Large intestine (tissue), 3 donors: ENCODE measurements at regions not wholly inside any gene's neighbourhood (a gene's known extent, or its start where the extent isn't known, plus 50 kb on each side); places are given as distances from the start of the nearest gene placed in this dataset.

ENCODE experiments used
- DNase-seq, 2 donors: peaks; one replicate each; pipeline versions ENCODE4 v3.0.0 to v3.0.0-alpha.2; 2013
- H3K27ac ChIP-seq: one replicate; pipeline ENCODE4 v1.5.1; 2013; ENCODE audit warnings: low read length
- H3K27me3 ChIP-seq: 2 replicates; pipeline ENCODE4 v1.6.1; 2013; ENCODE audit warnings: low read length; ENCODE audit not compliant: control insufficient read depth, insufficient read depth
- H3K36me3 ChIP-seq: 2 replicates; pipeline ENCODE4 v1.6.1; 2013; ENCODE audit warnings: low read length; ENCODE audit not compliant: control insufficient read depth, insufficient read depth
- H3K4me1 ChIP-seq: one replicate; pipeline ENCODE4 v1.6.1; 2013; ENCODE audit warnings: low read length; ENCODE audit not compliant: control insufficient read depth, insufficient read depth
- H3K4me3 ChIP-seq: one replicate; pipeline ENCODE4 v1.5.1; 2013; ENCODE audit warnings: low read length
- H3K9me3 ChIP-seq: one replicate; pipeline ENCODE4 v1.6.1; 2013; ENCODE audit warnings: mild to moderate bottlenecking, low read depth, low read length, moderate library complexity; ENCODE audit not compliant: control insufficient read depth
- WGBS: methylation state at CpG from one replicate; pipeline ENCODE4 v1.1.5; 2013; ENCODE audit warnings: low lambda C conversion rate; ENCODE audit not compliant: insufficient coverage; 5-methylcytosine and 5-hydroxymethylcytosine counted together

DNA sequence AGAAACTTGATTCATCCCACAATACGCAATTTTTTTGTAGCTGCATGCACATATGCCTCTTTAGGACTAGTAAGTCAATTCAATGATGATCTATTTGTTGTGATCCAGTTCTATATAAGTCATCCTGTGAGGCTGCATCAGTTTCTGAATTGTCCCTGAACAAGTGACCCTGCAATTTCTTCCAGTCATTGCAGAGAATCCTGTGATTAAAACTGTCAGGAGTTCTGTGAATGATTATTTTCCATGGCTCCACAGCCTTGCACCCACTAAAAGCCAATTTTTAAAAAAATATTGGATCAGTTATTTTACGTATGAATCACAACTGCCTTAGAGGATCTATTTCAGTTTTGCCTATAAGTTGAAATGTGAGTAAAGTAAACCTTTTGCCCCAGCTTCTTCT lies 1585.0 kb upstream of the ACVR2A start:
- no peaks in the 10 kb centered on the region for H3K4me1 ChIP-seq
- H3K4me3 ChIP-seq: no peak overlapping the region
- no peak overlapping the region for H3K27ac ChIP-seq
- no peaks in the 10 kb centered on the region for H3K36me3 ChIP-seq
- no peaks in the 10 kb centered on the region for H3K27me3 ChIP-seq
- no peak for DNase-seq
- H3K9me3 ChIP-seq: no peaks in the 10 kb centered on the region
- WGBS: no CpG with 5 or more reads among the region's 2 CpGs

DNA sequence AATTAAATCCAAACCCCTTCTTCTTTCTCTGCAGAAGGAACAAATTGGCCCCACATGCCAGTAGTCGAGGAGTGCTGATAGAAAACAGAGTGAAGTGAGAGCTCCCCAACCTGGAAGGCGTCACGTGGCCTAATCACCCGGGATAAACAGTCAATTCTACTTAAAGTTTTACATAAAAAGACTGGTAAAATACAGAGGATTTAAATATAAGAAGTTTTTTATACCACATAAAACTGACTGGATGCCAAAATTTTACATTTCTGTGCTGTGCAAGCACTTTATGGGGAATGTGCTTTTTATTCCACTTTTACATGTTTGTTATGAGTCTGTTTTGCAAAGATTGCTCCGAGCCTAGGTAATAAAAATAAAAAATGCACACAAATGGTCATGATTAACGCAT lies 1586.8 kb upstream of the ACVR2A start:
- WGBS: 80% methylated on average over 2 of the region's 6 CpGs
- no peaks in the 10 kb centered on the region for H3K9me3 ChIP-seq
- no peak overlapping the region for H3K4me3 ChIP-seq
- no peaks in the 10 kb centered on the region for H3K4me1 ChIP-seq
- H3K27me3 ChIP-seq: no peaks in the 10 kb centered on the region
- no peaks in the 10 kb centered on the region for H3K36me3 ChIP-seq
- DNase-seq: no peak
- H3K27ac ChIP-seq: no peak overlapping the region

DNA sequence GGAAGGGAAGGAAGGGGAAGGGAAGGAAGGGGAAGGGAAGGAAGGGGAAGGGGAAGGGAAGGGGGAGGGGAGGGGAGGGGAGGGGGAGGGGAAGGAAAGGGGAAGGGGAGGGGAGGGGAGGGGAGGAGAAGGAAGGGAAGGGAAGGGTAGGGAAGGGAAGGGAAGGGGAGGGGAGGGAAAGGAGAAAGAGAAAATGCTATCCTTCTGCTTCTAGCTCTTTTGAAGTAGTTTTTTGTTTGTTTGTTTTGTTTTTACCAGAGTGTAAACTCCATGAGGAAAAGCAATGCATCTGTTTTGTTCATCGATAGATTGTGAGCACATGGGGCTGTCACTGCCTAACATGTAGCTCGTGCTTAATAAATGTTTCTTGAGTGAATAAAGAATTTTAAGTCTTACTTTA lies 1592.7 kb upstream of the ACVR2A start:
- H3K4me1 ChIP-seq: no peaks in the 10 kb centered on the region
- H3K27ac ChIP-seq: no peak overlapping the region
- DNase-seq: no peak
- no CpG with 5 or more reads among the region's 2 CpGs for WGBS
- H3K9me3 ChIP-seq: no peaks in the 10 kb centered on the region
- no peak overlapping the region for H3K4me3 ChIP-seq
- no peaks in the 10 kb centered on the region for H3K36me3 ChIP-seq
- H3K27me3 ChIP-seq: no peaks in the 10 kb centered on the region

DNA sequence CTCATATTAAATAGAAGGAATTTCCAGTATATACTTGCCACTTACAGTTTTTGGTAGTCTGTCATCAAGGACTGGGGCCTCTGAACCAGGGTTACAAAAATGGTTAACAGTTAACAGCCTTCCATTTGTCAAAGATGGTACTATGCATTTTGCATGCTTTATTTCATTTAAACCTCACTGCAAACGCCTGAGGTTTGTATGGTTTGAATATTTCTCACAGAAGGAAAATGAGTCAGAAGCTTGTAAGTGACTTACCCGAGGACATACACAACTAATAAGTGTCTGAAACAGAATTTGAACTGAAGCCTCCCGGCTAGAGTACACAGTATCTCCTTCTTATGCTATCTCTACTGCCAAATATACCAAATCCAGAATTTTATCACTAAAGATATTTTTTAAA lies 1593.5 kb upstream of the ACVR2A start:
- Histone ChIP-seq H3K27me3 (no peaks in the 10 kb centered on the region), H3K4me3 (no peak overlapping the region), H3K9me3 (no peaks in the 10 kb centered on the region), H3K27ac (no peak overlapping the region), H3K36me3 (no peaks in the 10 kb centered on the region), H3K4me1 (no peaks in the 10 kb centered on the region)
- no CpG with 5 or more reads among the region's 3 CpGs for WGBS
- DNase-seq: no peak

DNA sequence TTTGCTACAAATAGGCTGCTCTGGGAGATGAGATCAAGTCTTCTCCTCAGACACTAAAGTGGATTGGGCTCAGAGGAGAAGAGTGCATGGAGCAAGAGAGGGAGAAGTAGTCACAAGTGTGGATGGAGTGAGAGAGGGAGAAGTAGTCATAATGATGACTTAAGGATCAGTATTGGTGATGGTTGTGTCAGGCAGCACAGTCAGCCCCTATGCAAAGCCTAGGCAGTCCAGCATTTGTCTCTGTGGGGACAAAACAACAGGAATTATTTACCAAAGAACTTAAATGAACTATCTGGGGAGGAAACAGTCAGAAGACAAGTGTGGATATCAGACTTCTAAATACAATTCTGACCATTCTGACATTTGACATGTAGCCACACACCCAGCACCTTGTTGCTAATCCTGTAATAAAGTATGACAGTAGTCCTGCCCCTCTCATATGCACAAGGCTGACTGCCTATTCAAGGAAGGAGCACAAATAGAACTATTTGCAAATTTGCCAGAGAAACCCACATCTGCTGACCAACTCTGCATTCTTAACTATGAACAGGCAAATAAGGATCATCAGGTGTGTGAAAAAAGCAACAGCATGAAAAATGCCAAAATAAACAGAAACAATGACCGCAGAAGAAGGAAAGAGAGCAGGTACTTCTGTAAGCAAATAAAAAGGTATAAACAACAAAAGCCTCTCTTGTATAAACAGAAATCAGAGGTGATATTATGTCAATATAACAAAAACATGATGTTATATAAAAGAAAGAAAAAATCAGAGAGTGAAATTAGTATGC lies 1597.9 kb upstream of the ACVR2A start:
- Histone ChIP-seq H3K36me3 (no peaks in the 10 kb centered on the region), H3K27me3 (no peaks in the 10 kb centered on the region), H3K27ac (no peak overlapping the region), H3K4me3 (no peak overlapping the region), H3K4me1 (no peaks in the 10 kb centered on the region), H3K9me3 (no peaks in the 10 kb centered on the region)
- no peak for DNase-seq
- WGBS: 40% methylated on average over 1 of the region's 1 CpG

DNA sequence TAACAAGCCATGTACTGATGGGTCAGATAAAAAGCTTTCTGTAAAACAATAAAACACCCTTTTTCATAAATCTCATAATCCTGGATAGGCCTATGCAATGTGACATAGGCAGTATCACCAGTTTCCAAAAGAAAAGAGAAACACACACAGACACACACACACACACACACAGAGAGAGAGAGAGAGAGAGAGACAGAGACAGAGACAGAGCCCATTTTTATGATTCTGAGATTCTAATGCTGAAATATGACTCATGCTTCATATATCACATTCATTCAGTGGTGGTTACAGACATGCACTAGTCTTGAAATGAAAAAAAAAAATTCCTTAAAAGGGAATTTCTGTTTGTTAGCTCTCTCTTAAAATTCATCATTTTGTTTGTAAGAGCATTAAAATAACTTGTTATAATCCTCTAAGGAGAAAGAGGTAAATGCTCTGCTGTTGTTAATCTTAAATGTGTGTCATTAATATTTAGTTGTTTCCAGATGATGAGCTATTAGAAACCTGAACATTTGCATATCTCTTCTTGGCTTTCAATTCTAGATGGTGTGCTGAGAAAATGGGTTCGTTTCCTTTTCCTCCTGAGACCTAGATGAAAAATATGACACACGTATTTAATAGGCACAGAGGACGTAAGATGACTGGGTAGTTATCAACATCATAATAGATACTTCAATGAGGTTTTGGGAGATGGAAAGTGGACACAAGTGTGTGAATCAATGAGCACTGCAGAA lies 1598.7 kb upstream of the ACVR2A start:
- no peaks in the 10 kb centered on the region for H3K36me3 ChIP-seq
- no peak overlapping the region for H3K4me3 ChIP-seq
- no peak overlapping the region for H3K27ac ChIP-seq
- no CpG with 5 or more reads among the region's 3 CpGs for WGBS
- H3K4me1 ChIP-seq: no peaks in the 10 kb centered on the region
- no peaks in the 10 kb centered on the region for H3K27me3 ChIP-seq
- no peak for DNase-seq
- H3K9me3 ChIP-seq: no peaks in the 10 kb centered on the region

DNA sequence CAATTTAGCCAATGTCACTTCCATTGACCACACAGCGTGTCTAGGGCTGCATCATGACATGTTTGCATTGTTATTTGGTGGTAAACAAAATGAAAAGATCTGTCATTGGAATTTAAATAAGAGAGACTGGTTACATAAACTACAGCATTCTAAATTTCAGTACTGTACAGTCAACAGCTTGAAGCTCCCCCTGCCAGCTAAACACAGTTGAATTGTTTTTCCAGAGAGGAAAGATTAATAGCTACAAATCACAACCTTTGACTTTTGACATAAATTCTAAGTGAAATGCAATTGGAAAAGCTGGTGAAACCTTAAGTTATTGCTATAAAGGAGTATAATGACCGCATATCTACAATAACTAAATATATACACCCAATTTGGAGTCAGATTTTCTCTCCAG lies 1600.0 kb upstream of the ACVR2A start:
- H3K27me3 ChIP-seq: no peaks in the 10 kb centered on the region
- H3K4me1 ChIP-seq: no peaks in the 10 kb centered on the region
- H3K36me3 ChIP-seq: no peaks in the 10 kb centered on the region
- WGBS: 60% methylated on average over 1 of the region's 2 CpGs
- no peak overlapping the region for H3K27ac ChIP-seq
- no peaks in the 10 kb centered on the region for H3K9me3 ChIP-seq
- no peak for DNase-seq
- no peak overlapping the region for H3K4me3 ChIP-seq

DNA sequence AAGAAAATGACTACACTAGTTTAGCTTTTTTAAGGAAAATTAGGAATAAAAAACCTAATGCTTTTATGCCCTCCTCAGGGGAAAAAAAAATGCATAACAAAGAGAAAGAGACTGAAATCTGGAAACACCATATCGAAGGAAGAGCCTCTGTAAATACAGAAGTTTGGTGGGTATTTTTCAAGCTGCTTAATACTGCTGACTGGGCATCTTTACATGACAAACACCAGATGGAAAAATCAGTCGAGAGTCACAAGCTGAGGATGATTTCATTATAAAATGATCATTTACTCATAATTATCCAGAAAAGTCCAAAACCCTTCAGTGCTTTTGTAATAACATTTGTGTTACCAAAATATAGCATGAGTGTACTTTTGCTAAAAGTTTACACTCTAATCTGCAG lies 1600.7 kb upstream of the ACVR2A start:
- no peak overlapping the region for H3K4me3 ChIP-seq
- H3K36me3 ChIP-seq: no peaks in the 10 kb centered on the region
- no peak for DNase-seq
- H3K4me1 ChIP-seq: no peaks in the 10 kb centered on the region
- H3K27me3 ChIP-seq: no peaks in the 10 kb centered on the region
- H3K27ac ChIP-seq: no peak overlapping the region
- H3K9me3 ChIP-seq: no peaks in the 10 kb centered on the region
- 82% methylated on average over 2 of the region's 2 CpGs for WGBS

DNA sequence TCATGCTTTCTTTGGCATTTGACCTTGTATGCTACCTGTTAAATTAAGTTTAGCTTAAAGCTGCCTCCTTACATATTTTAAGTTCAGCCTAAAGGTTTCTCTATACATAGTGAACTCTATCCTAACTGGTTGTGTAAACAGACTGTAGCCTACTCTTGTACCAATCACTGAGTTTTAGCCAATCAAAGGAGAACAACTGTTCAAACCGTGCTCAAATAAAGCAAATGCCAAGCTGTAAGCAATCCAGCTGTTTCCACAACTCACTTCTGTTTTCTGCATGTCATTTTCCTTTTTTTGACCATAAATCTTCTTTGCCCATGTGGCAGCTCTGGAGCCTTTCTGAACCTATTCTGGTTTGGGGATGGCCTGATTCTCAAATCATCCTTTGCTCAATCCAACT lies 1603.8 kb upstream of the ACVR2A start:
- Histone ChIP-seq H3K27ac (no peak overlapping the region), H3K4me1 (no peaks in the 10 kb centered on the region), H3K36me3 (no peaks in the 10 kb centered on the region), H3K4me3 (no peak overlapping the region), H3K9me3 (no peaks in the 10 kb centered on the region), H3K27me3 (no peaks in the 10 kb centered on the region)
- no peak for DNase-seq
- no CpG with 5 or more reads among the region's 1 CpG for WGBS

DNA sequence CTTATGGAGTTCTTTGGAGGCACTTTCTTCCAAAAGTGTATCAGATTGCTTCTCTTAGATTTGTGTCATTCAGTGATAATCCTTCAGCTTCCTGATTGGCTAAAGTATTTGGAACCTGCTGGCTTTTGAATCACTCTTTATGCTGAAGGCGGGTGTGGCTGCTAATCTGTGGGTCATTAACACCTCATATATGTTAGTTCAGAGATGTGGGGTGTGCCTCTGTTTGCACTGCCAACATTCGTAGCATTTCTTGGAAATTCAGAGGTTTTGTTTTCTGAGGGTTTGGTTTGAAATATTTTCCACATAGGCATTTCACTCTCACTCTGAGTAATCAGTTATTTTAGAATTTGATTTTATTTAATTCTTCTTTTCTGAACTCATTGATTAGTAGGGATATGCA lies 1604.4 kb upstream of the ACVR2A start:
- Histone ChIP-seq H3K27me3 (no peaks in the 10 kb centered on the region), H3K9me3 (no peaks in the 10 kb centered on the region), H3K36me3 (no peaks in the 10 kb centered on the region), H3K4me3 (no peak overlapping the region), H3K4me1 (no peaks in the 10 kb centered on the region), H3K27ac (no peak overlapping the region)
- no CpG with 5 or more reads among the region's 2 CpGs for WGBS
- DNase-seq: no peak
